Brain microvascular endothelial cell (primary cell): ENCODE measurements at regions not wholly inside any gene's neighbourhood (a gene's known extent, or its start where the extent isn't known, plus 50 kb on each side); places are given as distances from the start of the nearest gene placed in this dataset.

Experiments
- DNase-seq: peaks from one replicate; pipeline ENCODE4 v3.0.0-alpha.2; 2020
- H3K27ac ChIP-seq: fragments of 250-450 bp; sonication (Bioruptor Pico); 2 replicates; pipeline ENCODE4 v1.5.1; 2020; ENCODE audit warnings: mild to moderate bottlenecking, moderate library complexity
- H3K27me3 ChIP-seq: fragments of 250-450 bp; sonication (Bioruptor Pico); replicated peaks from 2 replicates; pipeline ENCODE4 v1.5.1; 2020; ENCODE audit warnings: mild to moderate bottlenecking
- H3K36me3 ChIP-seq: fragments of 250-450 bp; sonication (Bioruptor Pico); replicated peaks from 2 replicates; pipeline ENCODE4 v1.5.1; 2020; ENCODE audit warnings: mild to moderate bottlenecking
- H3K4me3 ChIP-seq: 2 replicates; pipeline ENCODE4 v1.5.1; 2011; ENCODE audit warnings: low read depth, mild to moderate bottlenecking, control low read depth, low read length, moderate library complexity
- in situ Hi-C: cut with HindIII; loops from 2 replicates; pipeline ENCODE4 v1.10.0; 2017; ENCODE audit warnings: low sequenced_read_pairs, low pct_ligation_motif_present
- TF ChIP-seq, protein P1 (sequence below): IDR thresholded peaks from 2 replicates; pipeline ENCODE4 v1.5.1; 2011; ENCODE audit warnings: low read depth, mild to moderate bottlenecking, moderate library complexity, low read length, control low read depth, inconsistent platforms; ENCODE audit errors: missing control alignments

DNA sequence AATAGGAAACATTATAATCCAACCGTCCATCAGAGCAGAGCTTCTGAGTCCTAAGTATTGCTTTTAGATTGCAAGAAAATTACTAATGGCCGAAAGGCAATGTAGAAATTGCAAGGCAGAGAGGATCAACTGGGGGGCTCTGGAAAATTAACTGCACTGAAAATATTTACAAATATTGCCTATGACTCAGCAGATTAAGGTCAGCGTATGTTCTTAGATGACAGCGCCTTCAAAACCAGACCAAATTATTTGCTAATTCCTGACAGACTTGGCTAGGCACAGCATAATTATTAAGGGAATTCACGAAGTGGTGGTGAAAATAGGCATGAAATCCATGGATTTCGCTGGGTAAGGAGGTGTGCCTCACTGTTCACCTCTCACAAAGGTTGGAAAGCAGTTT lies 947.7 kb downstream of the TUSC7 start:
- in situ Hi-C loops, result no loop called here

DNA sequence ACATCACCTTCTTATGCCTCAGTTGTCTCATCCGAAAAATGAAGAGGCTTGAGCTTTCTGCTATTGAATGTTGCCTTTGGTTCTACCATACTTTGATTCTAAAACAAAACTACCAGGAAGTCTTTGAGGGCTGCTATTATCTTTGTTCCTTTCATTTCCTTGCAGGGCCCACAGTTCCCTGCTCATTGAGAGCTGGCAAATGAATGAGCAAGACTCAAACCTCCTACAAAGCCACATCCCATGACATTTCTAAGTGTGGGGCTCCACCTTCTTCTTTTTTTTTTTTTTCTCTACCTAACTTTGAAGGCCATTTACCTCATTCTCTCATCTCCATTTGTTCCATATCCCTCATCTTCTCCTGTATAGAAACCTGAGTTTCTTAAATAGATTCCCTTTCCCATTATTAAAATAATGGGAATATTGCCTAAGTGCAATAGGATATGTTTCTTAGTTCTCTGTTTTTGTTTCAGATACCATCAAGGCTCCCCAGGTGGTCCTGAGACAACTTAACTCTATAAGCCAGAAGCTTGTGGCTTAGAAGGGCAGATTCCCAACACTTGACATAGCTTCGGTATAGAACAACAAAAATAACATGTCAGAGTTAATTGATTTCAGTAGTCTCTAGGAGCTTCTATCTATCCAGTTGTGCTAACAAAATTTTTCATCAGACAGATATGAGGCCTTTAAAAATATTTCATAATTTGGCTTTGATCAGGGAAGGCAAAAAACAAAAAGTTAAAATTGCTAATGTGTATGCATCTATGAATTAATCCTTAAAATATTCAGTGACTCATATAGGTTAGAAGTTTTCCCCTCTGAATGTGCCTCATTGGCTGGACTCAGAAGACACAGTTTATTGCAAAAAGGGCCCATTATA lies 951.6 kb downstream of the TUSC7 start:
- peak overlapping the region; percentile 60 for H3K27ac ChIP-seq

More for the DNA sequence above, 947.7 kb downstream of the TUSC7 start:
- TF ChIP-seq, protein P1, sequence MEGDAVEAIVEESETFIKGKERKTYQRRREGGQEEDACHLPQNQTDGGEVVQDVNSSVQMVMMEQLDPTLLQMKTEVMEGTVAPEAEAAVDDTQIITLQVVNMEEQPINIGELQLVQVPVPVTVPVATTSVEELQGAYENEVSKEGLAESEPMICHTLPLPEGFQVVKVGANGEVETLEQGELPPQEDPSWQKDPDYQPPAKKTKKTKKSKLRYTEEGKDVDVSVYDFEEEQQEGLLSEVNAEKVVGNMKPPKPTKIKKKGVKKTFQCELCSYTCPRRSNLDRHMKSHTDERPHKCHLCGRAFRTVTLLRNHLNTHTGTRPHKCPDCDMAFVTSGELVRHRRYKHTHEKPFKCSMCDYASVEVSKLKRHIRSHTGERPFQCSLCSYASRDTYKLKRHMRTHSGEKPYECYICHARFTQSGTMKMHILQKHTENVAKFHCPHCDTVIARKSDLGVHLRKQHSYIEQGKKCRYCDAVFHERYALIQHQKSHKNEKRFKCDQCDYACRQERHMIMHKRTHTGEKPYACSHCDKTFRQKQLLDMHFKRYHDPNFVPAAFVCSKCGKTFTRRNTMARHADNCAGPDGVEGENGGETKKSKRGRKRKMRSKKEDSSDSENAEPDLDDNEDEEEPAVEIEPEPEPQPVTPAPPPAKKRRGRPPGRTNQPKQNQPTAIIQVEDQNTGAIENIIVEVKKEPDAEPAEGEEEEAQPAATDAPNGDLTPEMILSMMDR, result no peak
- DNase-seq, result no peak
- Histone ChIP-seq H3K4me3 (no peak overlapping the region), H3K36me3 (no peaks in the 10 kb centered on the region), H3K27me3 (no peaks in the 10 kb centered on the region), H3K27ac (no peak overlapping the region)

DNA sequence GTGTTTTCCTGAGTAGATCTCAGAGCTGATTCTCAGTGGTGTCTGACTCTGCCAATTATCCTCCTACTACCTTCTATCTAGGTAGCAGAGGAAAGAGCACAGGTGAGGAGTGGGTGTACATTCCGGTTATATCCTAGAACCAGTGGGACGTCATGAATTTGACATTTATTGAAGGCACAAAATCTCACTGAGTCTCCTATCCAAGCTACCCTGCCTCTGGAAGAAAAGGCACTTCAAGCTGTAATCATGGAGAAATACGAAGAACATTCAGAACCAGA lies 952.2 kb downstream of the TUSC7 start:
- Histone ChIP-seq H3K27me3 (no peaks in the 10 kb centered on the region), H3K36me3 (no peaks in the 10 kb centered on the region), H3K4me3 (no peak overlapping the region), H3K27ac (peak overlapping the region; percentile 60)
- in situ Hi-C loops, result no loop called here
- DNase-seq, result no peak
- TF ChIP-seq, protein P1, result no peak

More for the DNA sequence above, 951.6 kb downstream of the TUSC7 start:
- H3K4me3 ChIP-seq, result no peak overlapping the region
- in situ Hi-C loops, result no loop called here
- TF ChIP-seq, protein P1, result no peak
- no peaks in the 10 kb centered on the region for H3K27me3 ChIP-seq
- peak; percentile 70 for DNase-seq
- H3K36me3 ChIP-seq, result no peaks in the 10 kb centered on the region

DNA sequence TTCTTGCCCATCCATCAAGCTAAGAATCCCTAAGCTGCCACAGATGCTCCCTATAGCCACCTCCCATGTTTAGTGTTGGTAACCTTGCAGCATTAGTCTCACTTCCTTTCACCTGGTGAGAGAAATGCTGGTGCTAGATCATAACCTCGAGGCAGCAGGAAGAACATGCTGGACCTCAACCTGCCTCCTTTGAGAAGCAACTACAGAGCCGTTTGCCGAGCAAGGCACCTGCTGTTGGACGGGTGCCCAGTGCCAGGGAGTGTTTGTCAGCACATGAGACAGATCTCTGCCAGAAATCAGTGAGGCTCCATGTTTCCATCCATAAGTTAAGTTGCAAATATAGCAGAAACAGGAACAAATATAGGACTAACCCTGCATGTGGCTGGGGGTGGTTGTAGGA lies 955.7 kb downstream of the TUSC7 start:
- in situ Hi-C loops, result no loop called here
- H3K27ac ChIP-seq, result no peak overlapping the region

GRCh38 chr3:117666325-117666724 lies 956.7 kb downstream of the TUSC7 start:
- no peaks in the 10 kb centered on the region for H3K36me3 ChIP-seq
- H3K4me3 ChIP-seq, result no peak overlapping the region
- in situ Hi-C loops, result no loop called here
- TF ChIP-seq, protein P1, result no peak
- H3K27ac ChIP-seq, result no peak overlapping the region
- no peak for DNase-seq
- H3K27me3 ChIP-seq, result no peaks in the 10 kb centered on the region

More for the DNA sequence above, 955.7 kb downstream of the TUSC7 start:
- no peak for DNase-seq
- TF ChIP-seq, protein P1, result no peak
- H3K27me3 ChIP-seq, result no peaks in the 10 kb centered on the region
- no peak overlapping the region for H3K4me3 ChIP-seq
- H3K36me3 ChIP-seq, result no peaks in the 10 kb centered on the region

DNA sequence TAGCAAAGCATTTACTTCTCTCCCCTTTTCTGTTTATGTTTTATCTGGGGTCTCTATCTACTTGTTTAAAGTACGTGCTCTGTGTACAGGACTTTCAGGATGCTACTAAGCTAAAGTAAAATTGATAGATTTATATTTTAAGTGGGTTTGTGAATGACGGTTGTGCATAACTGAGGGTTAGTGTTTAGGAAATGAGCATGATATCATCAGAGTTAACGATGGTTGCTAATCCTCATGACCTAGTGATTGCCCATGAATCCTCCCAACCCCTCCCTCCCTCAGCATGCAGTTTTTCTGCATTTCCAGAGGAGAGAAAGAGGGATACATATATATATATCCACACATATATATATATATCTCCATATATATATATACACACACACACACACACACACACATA lies 957.2 kb downstream of the TUSC7 start:
- TF ChIP-seq, protein P1, result no peak
- Histone ChIP-seq H3K27ac (no peak overlapping the region), H3K27me3 (no peaks in the 10 kb centered on the region), H3K36me3 (no peaks in the 10 kb centered on the region), H3K4me3 (no peak overlapping the region)
- in situ Hi-C loops, result no loop called here
- DNase-seq, result no peak
